ENCODE measurements at regions not wholly inside any gene's neighbourhood (a gene's known extent, or its start where the extent isn't known, plus 50 kb on each side); places are given as distances from the start of the nearest gene placed in this dataset.
"Not testable (repeated sequence)": the region's sequence is repeated elsewhere in the genome, so short reads cannot be mapped to it uniquely, and the experiment has no call there.

GRCh38 chr11:21658654-21659193 lies 534.2 kb upstream of the ANO5 start:
- Histone ChIP-seq H3K4me1 (ENCODE audit: insufficient read depth, insufficient read length) (no peaks in the 10 kb centered on the region), H3K27me3 (ENCODE audit: insufficient read depth, insufficient read length) (no peaks in the 10 kb centered on the region)

GRCh38 chr11:21659377-21659776 lies 533.5 kb upstream of the ANO5 start:
- H3K27me3 ChIP-seq (ENCODE audit: insufficient read depth, insufficient read length); H3K36me3 ChIP-seq (ENCODE audit: insufficient read depth, insufficient read length, low read length); H3K4me3 ChIP-seq (ENCODE audit: insufficient read length, low read depth); DNase-seq (ENCODE audit: low read depth, low spot score); H3K4me1 ChIP-seq (ENCODE audit: insufficient read depth, insufficient read length); H3K9ac ChIP-seq (ENCODE audit: insufficient read length, low read depth); H3K9me3 ChIP-seq (ENCODE audit: insufficient read depth, low read length): not testable (repeated sequence)

More at GRCh38 chr11:21658654-21659193, 534.2 kb upstream of the ANO5 start:
- H3K36me3 ChIP-seq (ENCODE audit: insufficient read depth, insufficient read length, low read length), result no peaks in the 10 kb centered on the region
- H3K9ac ChIP-seq (ENCODE audit: insufficient read length, low read depth), result no peak overlapping the region
- no peak for TF ChIP-seq YY1 (IDR thresholded peaks at IDR 0.05; ENCODE audit: insufficient read depth, insufficient read length)
- TF ChIP-seq SUZ12 (IDR thresholded peaks at IDR 0.05; ENCODE audit: extremely low read depth, insufficient read depth, insufficient read length), result no peak
- no peak for TF ChIP-seq ZNF274 (IDR thresholded peaks at IDR 0.05; ENCODE audit: low read depth, low read length)
- H3K4me3 ChIP-seq (ENCODE audit: insufficient read length, low read depth), result no peak overlapping the region
- no peaks in the 10 kb centered on the region for H3K9me3 ChIP-seq (ENCODE audit: insufficient read depth, low read length)
- no peak for DNase-seq (ENCODE audit: low read depth, low spot score)

GRCh38 chr11:21659961-21660360 lies 532.9 kb upstream of the ANO5 start:
- Histone ChIP-seq H3K36me3 (ENCODE audit: insufficient read depth, insufficient read length, low read length) (no peaks in the 10 kb centered on the region), H3K4me3 (ENCODE audit: insufficient read length, low read depth) (no peak overlapping the region), H3K27me3 (ENCODE audit: insufficient read depth, insufficient read length) (no peaks in the 10 kb centered on the region), H3K9me3 (ENCODE audit: insufficient read depth, low read length) (no peaks in the 10 kb centered on the region), H3K4me1 (ENCODE audit: insufficient read depth, insufficient read length) (no peaks in the 10 kb centered on the region), H3K9ac (ENCODE audit: insufficient read length, low read depth) (no peak overlapping the region)
- no peak for DNase-seq (ENCODE audit: low read depth, low spot score)
- TF ChIP-seq ZNF274 (IDR thresholded peaks at IDR 0.05; ENCODE audit: low read depth, low read length), result no peak
- no peak for TF ChIP-seq YY1 (IDR thresholded peaks at IDR 0.05; ENCODE audit: insufficient read depth, insufficient read length)
- TF ChIP-seq SUZ12 (IDR thresholded peaks at IDR 0.05; ENCODE audit: extremely low read depth, insufficient read depth, insufficient read length), result no peak

DNA sequence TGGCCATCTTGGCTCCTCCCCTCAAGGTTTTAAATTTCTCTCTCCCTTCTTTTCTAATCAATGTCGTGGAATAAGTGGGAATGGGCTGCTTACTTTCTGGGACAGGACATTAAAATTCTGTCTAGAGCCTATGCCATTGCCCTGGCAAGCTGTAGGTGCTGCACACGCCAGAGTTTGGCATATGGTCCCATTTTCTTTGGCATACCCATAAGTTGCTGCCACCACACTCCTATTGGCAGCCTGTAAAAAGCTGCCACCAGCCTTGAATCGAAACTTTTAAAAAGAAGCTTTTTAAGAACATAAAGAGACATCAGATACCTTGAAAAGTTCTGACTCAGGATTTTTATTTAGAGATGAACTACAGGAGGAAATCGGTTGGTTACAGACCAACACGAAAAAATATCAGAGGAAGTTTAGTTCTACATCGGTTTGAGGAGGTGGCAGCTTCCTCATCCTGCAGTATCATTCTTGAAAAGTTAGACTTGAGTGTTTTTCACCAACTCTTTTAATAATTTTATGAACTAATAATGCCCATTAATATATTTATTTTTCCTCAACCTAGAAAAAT lies 517.8 kb upstream of the ANO5 start:
- Histone ChIP-seq H3K9ac (ENCODE audit: insufficient read length, low read depth) (no peak overlapping the region), H3K4me1 (ENCODE audit: insufficient read depth, insufficient read length) (no peaks in the 10 kb centered on the region), H3K36me3 (ENCODE audit: insufficient read depth, insufficient read length, low read length) (no peaks in the 10 kb centered on the region), H3K4me3 (ENCODE audit: insufficient read length, low read depth) (no peak overlapping the region), H3K9me3 (ENCODE audit: insufficient read depth, low read length) (no peaks in the 10 kb centered on the region), H3K27me3 (ENCODE audit: insufficient read depth, insufficient read length) (no peaks in the 10 kb centered on the region)
- TF ChIP-seq YY1 (IDR thresholded peaks at IDR 0.05; ENCODE audit: insufficient read depth, insufficient read length), result no peak
- no peak for DNase-seq (ENCODE audit: low read depth, low spot score)

DNA sequence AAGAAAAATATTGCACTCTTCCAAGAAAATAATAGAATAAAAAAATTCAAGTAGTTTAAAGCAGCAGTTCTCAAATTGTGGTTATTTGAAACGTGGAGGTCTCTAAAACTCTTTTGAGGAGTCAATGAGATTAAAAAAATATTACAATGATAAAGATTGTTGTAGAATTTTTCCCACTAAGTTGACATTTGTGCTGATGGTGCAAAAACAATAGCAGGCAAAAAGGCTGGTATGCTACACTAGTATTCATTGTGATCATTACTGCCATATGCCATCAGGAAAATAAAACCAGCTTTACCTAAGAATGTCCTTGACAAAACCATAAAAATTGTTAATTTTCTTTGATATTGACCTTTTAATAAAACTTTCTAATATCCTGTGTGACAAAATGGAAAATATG lies 505.2 kb upstream of the ANO5 start:
- DNase-seq (ENCODE audit: low read depth, low spot score), result no peak
- Histone ChIP-seq H3K27me3 (ENCODE audit: insufficient read depth, insufficient read length) (no peaks in the 10 kb centered on the region), H3K9ac (ENCODE audit: insufficient read length, low read depth) (no peak overlapping the region), H3K36me3 (ENCODE audit: insufficient read depth, insufficient read length, low read length) (no peaks in the 10 kb centered on the region), H3K4me3 (ENCODE audit: insufficient read length, low read depth) (no peak overlapping the region), H3K9me3 (ENCODE audit: insufficient read depth, low read length) (no peaks in the 10 kb centered on the region), H3K4me1 (ENCODE audit: insufficient read depth, insufficient read length) (no peaks in the 10 kb centered on the region)
- TF ChIP-seq SUZ12 (IDR thresholded peaks at IDR 0.05; ENCODE audit: extremely low read depth, insufficient read depth, insufficient read length) (no peak), YY1 (IDR thresholded peaks at IDR 0.05; ENCODE audit: insufficient read depth, insufficient read length) (no peak), ZNF274 (IDR thresholded peaks at IDR 0.05; ENCODE audit: low read depth, low read length) (no peak)

DNA sequence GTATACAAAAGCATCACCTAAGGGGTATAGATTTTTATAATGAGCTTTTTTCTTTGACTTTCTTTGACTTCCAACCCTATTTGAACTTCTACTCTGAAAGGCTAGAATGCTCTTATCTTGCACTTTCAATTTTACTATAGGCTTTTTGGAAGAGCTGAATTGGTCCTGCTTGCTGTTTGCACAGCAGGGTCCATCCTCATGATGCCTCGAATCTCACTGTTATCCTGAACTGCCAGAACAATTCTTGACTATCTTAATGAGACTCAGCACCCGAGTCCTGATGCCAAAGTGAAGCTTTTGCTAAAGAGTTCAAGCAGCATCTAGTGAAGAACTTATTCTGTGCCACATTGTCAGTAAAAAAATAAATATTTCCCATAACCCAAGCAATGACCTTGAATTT lies 488.3 kb upstream of the ANO5 start:
- Histone ChIP-seq H3K36me3 (ENCODE audit: insufficient read depth, insufficient read length, low read length) (no peaks in the 10 kb centered on the region), H3K9me3 (ENCODE audit: insufficient read depth, low read length) (no peaks in the 10 kb centered on the region), H3K27me3 (ENCODE audit: insufficient read depth, insufficient read length) (no peaks in the 10 kb centered on the region), H3K4me1 (ENCODE audit: insufficient read depth, insufficient read length) (no peaks in the 10 kb centered on the region), H3K9ac (ENCODE audit: insufficient read length, low read depth) (no peak overlapping the region), H3K4me3 (ENCODE audit: insufficient read length, low read depth) (no peak overlapping the region)
- no peak for DNase-seq (ENCODE audit: low read depth, low spot score)
- TF ChIP-seq SUZ12 (IDR thresholded peaks at IDR 0.05; ENCODE audit: extremely low read depth, insufficient read depth, insufficient read length), result no peak
- TF ChIP-seq YY1 (IDR thresholded peaks at IDR 0.05; ENCODE audit: insufficient read depth, insufficient read length), result no peak
- no peak for TF ChIP-seq ZNF274 (IDR thresholded peaks at IDR 0.05; ENCODE audit: low read depth, low read length)

- Histone ChIP-seq H3K9ac (ENCODE audit: insufficient read length, low read depth) (no peak overlapping the region), H3K36me3 (ENCODE audit: insufficient read depth, insufficient read length, low read length) (no peaks in the 10 kb centered on the region), H3K9me3 (ENCODE audit: insufficient read depth, low read length) (no peaks in the 10 kb centered on the region), H3K27me3 (ENCODE audit: insufficient read depth, insufficient read length) (no peaks in the 10 kb centered on the region), H3K4me3 (ENCODE audit: insufficient read length, low read depth) (no peak overlapping the region), H3K4me1 (ENCODE audit: insufficient read depth, insufficient read length) (no peaks in the 10 kb centered on the region)
- TF ChIP-seq ZNF274 (IDR thresholded peaks at IDR 0.05; ENCODE audit: low read depth, low read length) (no peak), SUZ12 (IDR thresholded peaks at IDR 0.05; ENCODE audit: extremely low read depth, insufficient read depth, insufficient read length) (no peak), YY1 (IDR thresholded peaks at IDR 0.05; ENCODE audit: insufficient read depth, insufficient read length) (no peak)
- DNase-seq (ENCODE audit: low read depth, low spot score), result no peak
Observed at GRCh38 chr11:21707116-21707739, 485.7 kb upstream of the ANO5 start.
